ENCODE measurements at regions not wholly inside any gene's neighbourhood (a gene's known extent, or its start where the extent isn't known, plus 50 kb on each side); places are given as distances from the start of the nearest gene placed in this dataset.

DNA sequence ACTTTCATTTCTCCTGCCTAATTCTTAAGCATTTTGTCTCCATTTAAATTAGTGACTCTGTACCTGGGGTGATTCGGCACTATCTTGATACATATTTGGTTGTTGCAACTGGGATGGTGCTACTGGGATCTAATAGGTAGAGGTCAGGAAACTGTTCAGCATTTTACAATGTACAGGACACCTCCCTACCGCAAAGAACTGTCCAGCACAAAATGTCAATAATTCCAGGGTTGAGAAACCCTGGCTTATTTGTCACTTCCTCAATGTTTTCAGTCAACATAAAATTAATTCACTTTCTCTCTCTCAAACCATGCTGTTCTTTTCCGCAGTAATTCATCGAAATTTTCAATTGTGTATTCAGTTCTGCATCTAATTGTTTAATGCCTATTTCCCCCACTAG is 151.4 kb upstream of the CALCR start:
- Mint-ChIP-seq H3K4me3 (no peak overlapping the region), H3K9me3 (no peaks in the 10 kb centered on the region), H3K27ac (no peak overlapping the region), H3K36me3 (ENCODE audit: insufficient read depth in 1 of 3, low read depth in 3 of 3) (no peaks in the 10 kb centered on the region), H3K4me1 (peaks cover 5 to 6% of the 10 kb centered on the region in 2 experiments; a peak in 3 of 4 replicates), H3K27me3 (ENCODE audit: low read depth) (no peaks in the 10 kb centered on the region)
- H2AK5ac ChIP-seq (ENCODE audit: insufficient read length, low read length) = no peak overlapping the region
- no peak overlapping the region for H3K56ac ChIP-seq (ENCODE audit: insufficient read length, low read depth, low read length)
- no peak overlapping the region for H2BK5ac ChIP-seq (ENCODE audit: insufficient read length, low read length)
- TF ChIP-seq, protein P1, sequence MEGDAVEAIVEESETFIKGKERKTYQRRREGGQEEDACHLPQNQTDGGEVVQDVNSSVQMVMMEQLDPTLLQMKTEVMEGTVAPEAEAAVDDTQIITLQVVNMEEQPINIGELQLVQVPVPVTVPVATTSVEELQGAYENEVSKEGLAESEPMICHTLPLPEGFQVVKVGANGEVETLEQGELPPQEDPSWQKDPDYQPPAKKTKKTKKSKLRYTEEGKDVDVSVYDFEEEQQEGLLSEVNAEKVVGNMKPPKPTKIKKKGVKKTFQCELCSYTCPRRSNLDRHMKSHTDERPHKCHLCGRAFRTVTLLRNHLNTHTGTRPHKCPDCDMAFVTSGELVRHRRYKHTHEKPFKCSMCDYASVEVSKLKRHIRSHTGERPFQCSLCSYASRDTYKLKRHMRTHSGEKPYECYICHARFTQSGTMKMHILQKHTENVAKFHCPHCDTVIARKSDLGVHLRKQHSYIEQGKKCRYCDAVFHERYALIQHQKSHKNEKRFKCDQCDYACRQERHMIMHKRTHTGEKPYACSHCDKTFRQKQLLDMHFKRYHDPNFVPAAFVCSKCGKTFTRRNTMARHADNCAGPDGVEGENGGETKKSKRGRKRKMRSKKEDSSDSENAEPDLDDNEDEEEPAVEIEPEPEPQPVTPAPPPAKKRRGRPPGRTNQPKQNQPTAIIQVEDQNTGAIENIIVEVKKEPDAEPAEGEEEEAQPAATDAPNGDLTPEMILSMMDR (conservative IDR thresholded peaks at IDR 0.05) = no peak
- H3K79me2 ChIP-seq (ENCODE audit: insufficient read depth, low read length) = no peaks in the 10 kb centered on the region
- H3K79me1 ChIP-seq (ENCODE audit: insufficient read depth, low read depth, low read length, poor library complexity, severe bottlenecking) = no peaks in the 10 kb centered on the region
- H3K9me3 ChIP-seq (ENCODE audit: control insufficient read depth, low read depth, low read length) = no peaks in the 10 kb centered on the region
- H2BK120ac ChIP-seq (ENCODE audit: low read depth, low read length, poor library complexity, severe bottlenecking) = no peak overlapping the region
- DNase-seq = no peak
- no peak overlapping the region for H3T11ph ChIP-seq (ENCODE audit: low read length)
- no peak overlapping the region for H2BK20ac ChIP-seq (ENCODE audit: low read depth, low read length, poor library complexity, severe bottlenecking)
- no peak overlapping the region for H3K23ac ChIP-seq (ENCODE audit: insufficient read length, low read depth, low read length)
- no peak overlapping the region for H4K5ac ChIP-seq (ENCODE audit: insufficient read length, low read depth, low read length)
- no peak overlapping the region for H4K91ac ChIP-seq (ENCODE audit: insufficient read length, low read depth, low read length)
- H3K4me1 ChIP-seq (ENCODE audit: insufficient read depth, low read length) = no peaks in the 10 kb centered on the region
- H4K20me1 ChIP-seq (ENCODE audit: control insufficient read depth, insufficient read depth, insufficient read length) = no peaks in the 10 kb centered on the region
- no peak overlapping the region for H2AFZ ChIP-seq (ENCODE audit: low read length)
- H4K8ac ChIP-seq (replicated peaks; ENCODE audit: insufficient read length, low read depth, low read length) = no peak overlapping the region
- H3K23me2 ChIP-seq (ENCODE audit: insufficient read length, low read depth, low read length, poor library complexity, severe bottlenecking) = no peaks in the 10 kb centered on the region
- H2BK12ac ChIP-seq (ENCODE audit: insufficient read length, low read depth, low read length) = no peak overlapping the region
- H3K27ac ChIP-seq (ENCODE audit: insufficient read length, low read depth, low read length) = no peak overlapping the region
- no peak overlapping the region for H3K18ac ChIP-seq (ENCODE audit: insufficient read length, low read depth, low read length)
- H3K27me3 ChIP-seq (ENCODE audit: insufficient read depth, low read length) = no peaks in the 10 kb centered on the region
- H3K14ac ChIP-seq (ENCODE audit: insufficient read depth, low read length) = no peak overlapping the region
- H3K4me2 ChIP-seq (ENCODE audit: insufficient read depth, insufficient read length, low read length) = no peak overlapping the region
- no peak overlapping the region for H3K9ac ChIP-seq (ENCODE audit: extremely low read depth, insufficient read length, low read length)
- 100% methylated on average over 2 of the region's 4 CpGs for WGBS (ENCODE audit: extremely low coverage, insufficient read length, low lambda C conversion rate)
- no peak overlapping the region for H3K4ac ChIP-seq (ENCODE audit: low read depth, low read length)
- no peak overlapping the region for H2BK15ac ChIP-seq (ENCODE audit: low read depth, low read length)

All from H9 (cell line).